GM18505 (cell line): ENCODE measurements at regions not wholly inside any gene's neighbourhood (a gene's known extent, or its start where the extent isn't known, plus 50 kb on each side); places are given as distances from the start of the nearest gene placed in this dataset.
"Not testable (repeated sequence)": the region's sequence is repeated elsewhere in the genome, so short reads cannot be mapped to it uniquely, and the experiment has no call there.

Source experiments
- ATAC-seq: cut with Tn5 transposase; IDR thresholded peaks from one replicate; pipeline ENCODE4 v1.9.1; 2021; ENCODE audit not compliant: unreplicated experiment
- POLR2A ChIP-seq: IDR thresholded peaks from 4 replicates; pipeline ENCODE4 v1.6.1; 2011; ENCODE audit warnings: borderline replicate concordance; ENCODE audit not compliant: insufficient read depth, insufficient read length; ENCODE audit errors: extremely low read depth

- ATAC-seq: no peak
- no peak for TF ChIP-seq POLR2A
Measured at GRCh38 chr2:216763396-216763795, 68.0 kb upstream of the IGFBP5 start.

- no peak for ATAC-seq
- no peak for TF ChIP-seq POLR2A
Measured at GRCh38 chr2:216761809-216762208, 66.5 kb upstream of the IGFBP5 start.

DNA sequence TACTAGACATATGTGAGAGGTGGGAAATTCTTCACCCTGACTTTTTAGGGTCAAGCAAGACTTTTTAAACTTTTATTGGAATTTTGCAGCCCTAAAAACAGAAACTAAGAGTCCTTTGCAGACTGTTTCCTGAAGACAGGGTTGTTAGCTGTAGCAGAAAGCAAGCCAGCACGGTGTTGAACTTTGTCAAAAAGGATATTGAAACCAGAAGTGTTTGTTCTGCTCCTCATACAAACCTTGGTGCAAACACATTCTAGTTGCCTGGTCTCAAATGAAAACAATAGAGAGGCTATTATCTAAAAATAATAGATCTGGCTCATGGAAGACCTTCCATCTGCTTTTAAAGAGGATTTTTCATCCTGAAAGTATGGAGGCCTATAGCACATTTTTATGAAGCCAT is 65.8 kb upstream of the IGFBP5 start:
- ATAC-seq: no peak
- no peak for TF ChIP-seq POLR2A

GRCh38 chr2:216758256-216759155 is 63.2 kb upstream of the IGFBP5 start:
- ATAC-seq: no peak
- no peak for TF ChIP-seq POLR2A

DNA sequence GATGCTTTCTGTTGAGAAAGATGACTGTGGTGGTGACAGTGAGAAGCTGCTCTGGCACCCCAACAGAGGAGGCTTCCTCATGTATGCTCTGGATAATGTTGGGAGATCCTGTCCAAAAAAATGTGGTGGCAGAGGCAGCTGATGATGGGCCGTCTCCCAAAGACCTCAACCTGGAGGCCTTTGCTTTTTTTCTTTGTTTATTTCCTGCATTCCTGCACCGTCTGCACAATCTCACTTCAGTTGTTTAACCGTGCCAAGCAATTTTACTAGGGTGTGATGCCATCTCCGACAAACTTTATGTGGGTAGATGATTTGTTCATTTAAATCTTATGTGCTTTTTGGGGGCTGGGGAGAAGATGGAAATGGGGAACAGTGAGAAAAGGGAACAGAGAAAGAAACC is 62.2 kb upstream of the IGFBP5 start:
- no peak for ATAC-seq
- no peak for TF ChIP-seq POLR2A

DNA sequence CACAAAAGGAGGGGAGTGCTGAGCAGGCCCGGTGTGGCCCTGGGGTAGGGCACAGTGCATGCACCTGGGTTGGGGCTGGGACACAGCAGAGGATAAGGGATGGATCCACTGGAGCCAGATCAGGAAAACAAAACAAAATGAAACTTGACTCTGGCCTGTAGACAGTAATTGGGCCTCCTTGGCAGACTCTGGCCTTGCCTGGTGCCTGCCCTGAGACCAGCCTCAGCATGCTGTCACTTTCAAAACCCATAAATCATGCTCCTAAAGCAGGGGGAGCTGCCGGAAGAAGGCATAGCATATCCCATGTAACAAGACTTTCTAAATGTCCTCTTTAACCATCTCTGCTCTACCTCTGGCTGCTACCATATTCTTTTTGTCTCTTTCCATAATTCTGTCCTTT is 61.1 kb upstream of the IGFBP5 start:
- no peak for TF ChIP-seq POLR2A
- ATAC-seq: no peak

- no peak for TF ChIP-seq POLR2A
- no peak for ATAC-seq
Measured at GRCh38 chr2:216754812-216755211, 59.5 kb upstream of the IGFBP5 start.

GRCh38 chr2:216754336-216754735 is 59.0 kb upstream of the IGFBP5 start:
- no peak for ATAC-seq
- no peak for TF ChIP-seq POLR2A

DNA sequence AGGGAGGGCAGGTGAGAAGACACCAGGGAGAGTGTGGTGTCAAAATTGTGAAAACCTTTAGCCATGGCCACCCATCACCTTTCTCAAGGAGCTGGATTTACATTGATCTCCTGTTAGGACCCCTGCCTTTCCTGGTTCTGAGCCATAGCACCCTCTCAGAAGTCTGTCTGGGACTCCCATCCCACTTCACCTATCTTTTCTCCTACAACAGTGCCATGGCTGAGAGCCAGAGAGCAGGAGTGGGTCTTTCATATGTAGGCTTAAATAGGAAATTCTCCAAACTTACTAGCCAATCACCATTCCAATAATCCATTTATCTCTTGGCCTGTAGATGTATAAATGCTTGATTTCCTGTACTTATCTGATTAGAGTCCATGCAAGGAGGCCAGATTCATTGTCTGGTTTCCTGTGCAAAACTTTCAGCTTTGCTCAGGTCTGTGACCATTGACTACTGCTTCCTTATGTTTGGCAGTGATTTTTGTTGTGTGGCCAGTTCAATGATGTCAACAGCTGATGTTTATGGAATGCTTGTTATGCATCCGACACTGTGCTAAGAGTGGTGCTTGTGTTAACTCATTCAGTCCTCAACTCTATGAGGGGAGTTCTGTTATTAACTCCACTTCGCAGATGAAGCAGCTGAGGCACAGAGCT is 57.6 kb upstream of the IGFBP5 start:
- ATAC-seq: no peak
- TF ChIP-seq POLR2A: no peak

GRCh38 chr2:216750750-216751149 is 55.4 kb upstream of the IGFBP5 start:
- ATAC-seq: not testable (repeated sequence)

- not testable (repeated sequence) for ATAC-seq
Measured at GRCh38 chr2:216746268-216746667, 50.9 kb upstream of the IGFBP5 start.

GRCh38 chr2:216745453-216745852 is 50.1 kb upstream of the IGFBP5 start:
- no peak for TF ChIP-seq POLR2A
- no peak for ATAC-seq
